GM12874 (cell line): ENCODE measurements at regions not wholly inside any gene's neighbourhood (a gene's known extent, or its start where the extent isn't known, plus 50 kb on each side); places are given as distances from the start of the nearest gene placed in this dataset.

Experiments used
- TF ChIP-seq, protein P1 (sequence below): IDR thresholded peaks from 2 replicates; pipeline ENCODE4 v1.5.1; 2011; ENCODE audit warnings: low read depth, mild to moderate bottlenecking, control low read depth, low read length, moderate library complexity; ENCODE audit not compliant: insufficient read depth

- TF ChIP-seq, protein P1, sequence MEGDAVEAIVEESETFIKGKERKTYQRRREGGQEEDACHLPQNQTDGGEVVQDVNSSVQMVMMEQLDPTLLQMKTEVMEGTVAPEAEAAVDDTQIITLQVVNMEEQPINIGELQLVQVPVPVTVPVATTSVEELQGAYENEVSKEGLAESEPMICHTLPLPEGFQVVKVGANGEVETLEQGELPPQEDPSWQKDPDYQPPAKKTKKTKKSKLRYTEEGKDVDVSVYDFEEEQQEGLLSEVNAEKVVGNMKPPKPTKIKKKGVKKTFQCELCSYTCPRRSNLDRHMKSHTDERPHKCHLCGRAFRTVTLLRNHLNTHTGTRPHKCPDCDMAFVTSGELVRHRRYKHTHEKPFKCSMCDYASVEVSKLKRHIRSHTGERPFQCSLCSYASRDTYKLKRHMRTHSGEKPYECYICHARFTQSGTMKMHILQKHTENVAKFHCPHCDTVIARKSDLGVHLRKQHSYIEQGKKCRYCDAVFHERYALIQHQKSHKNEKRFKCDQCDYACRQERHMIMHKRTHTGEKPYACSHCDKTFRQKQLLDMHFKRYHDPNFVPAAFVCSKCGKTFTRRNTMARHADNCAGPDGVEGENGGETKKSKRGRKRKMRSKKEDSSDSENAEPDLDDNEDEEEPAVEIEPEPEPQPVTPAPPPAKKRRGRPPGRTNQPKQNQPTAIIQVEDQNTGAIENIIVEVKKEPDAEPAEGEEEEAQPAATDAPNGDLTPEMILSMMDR = no peak
These were observed 390.2 kb downstream of the UTRN start for GRCh38 chr6:144675231-144675861.

DNA sequence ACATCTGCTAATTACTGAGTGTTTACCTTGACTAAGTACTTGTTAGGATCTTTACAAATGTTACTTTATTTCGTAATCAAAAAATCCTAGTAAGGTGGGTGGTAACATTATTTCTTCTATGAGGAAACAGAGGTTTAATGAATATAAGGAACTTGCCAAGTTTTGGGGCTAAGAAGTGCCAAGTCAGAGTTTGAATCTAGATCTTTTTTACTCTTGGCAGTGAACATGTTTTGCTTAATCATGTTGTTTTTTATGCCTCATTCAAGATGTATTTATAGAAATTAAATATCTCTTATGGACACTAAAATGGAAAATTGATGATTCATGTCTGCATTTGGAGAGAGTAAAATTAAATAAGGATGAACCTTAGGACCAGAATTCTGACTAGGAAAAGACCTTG lies 393.7 kb downstream of the UTRN start:
- TF ChIP-seq, protein P1 = no peak

- TF ChIP-seq, protein P1 = no peak
These were observed 396.2 kb downstream of the UTRN start for GRCh38 chr6:144681334-144681733.

- TF ChIP-seq, protein P1 = no peak
These were observed 398.3 kb downstream of the UTRN start for GRCh38 chr6:144683216-144684070.

DNA sequence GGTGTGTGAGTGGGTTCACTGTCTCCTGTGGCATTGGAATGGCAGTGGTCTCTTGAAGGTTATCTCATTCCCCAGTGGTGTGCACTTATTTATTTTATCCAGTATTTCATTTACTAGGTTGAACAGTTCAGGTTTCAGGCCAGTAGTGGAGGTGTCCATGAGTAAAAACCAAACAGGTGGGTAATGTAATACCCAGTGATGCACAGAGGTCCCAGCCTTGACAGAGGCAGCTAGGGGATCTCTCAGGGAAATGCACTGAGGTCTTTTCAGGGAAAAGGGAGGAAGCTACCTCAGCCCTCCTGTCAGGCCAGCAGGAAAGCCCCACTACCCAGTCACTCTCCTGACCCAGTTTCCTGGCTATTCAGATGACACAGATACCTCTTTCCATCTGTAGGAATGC lies 403.6 kb downstream of the UTRN start:
- TF ChIP-seq, protein P1 = no peak

- TF ChIP-seq, protein P1 = no peak
These were observed 404.4 kb downstream of the UTRN start for GRCh38 chr6:144689503-144690040.

- TF ChIP-seq, protein P1 = no peak
These were observed 405.0 kb downstream of the UTRN start for GRCh38 chr6:144690133-144690532.
